ENCODE measurements at regions not wholly inside any gene's neighbourhood (a gene's known extent, or its start where the extent isn't known, plus 50 kb on each side); places are given as distances from the start of the nearest gene placed in this dataset.

GRCh38 chr2:176745543-176746200, 466.9 kb upstream of the HNRNPA3 start:
- TF ChIP-seq CTCF (IDR thresholded peaks at IDR 0.05; ENCODE audit: poor library complexity): no peak
- no peak for TF ChIP-seq EZH2 (IDR thresholded peaks at IDR 0.05; ENCODE audit: borderline replicate concordance)
- no peak for TF ChIP-seq EZH2phosphoT487 (IDR thresholded peaks at IDR 0.05; ENCODE audit: low read depth, severe bottlenecking, unreplicated experiment)
